Bronchial epithelial cell (primary cell): ENCODE measurements at regions not wholly inside any gene's neighbourhood (a gene's known extent, or its start where the extent isn't known, plus 50 kb on each side); places are given as distances from the start of the nearest gene placed in this dataset.

Experiments
- DNase-seq: peaks from one replicate; pipeline ENCODE4 v3.0.0-alpha.2; 2010; ENCODE audit warnings: low read depth
- FAIRE-seq: peaks from 2 replicates; lab custom pipeline; 2011; peaks lifted over from hg19 to GRCh38; lab: Jason Lieb, UNC
- H3K27me3 ChIP-seq: 2 replicates; pipeline ENCODE4 v1.5.1; 2011; ENCODE audit warnings: low read length; ENCODE audit not compliant: control insufficient read depth, insufficient read depth
- H3K36me3 ChIP-seq: 2 replicates; pipeline ENCODE4 v1.5.1; 2011; ENCODE audit warnings: low read length; ENCODE audit not compliant: control insufficient read depth, insufficient read depth
- H3K4me3 ChIP-seq: 2 replicates; pipeline ENCODE4 v1.5.1; 2011; ENCODE audit warnings: mild to moderate bottlenecking, low read depth, low read length, control low read depth
- CTCF ChIP-seq: IDR thresholded peaks from 2 replicates; pipeline ENCODE4 v1.5.1; 2011; ENCODE audit warnings: mild to moderate bottlenecking, moderate library complexity, low read length, control low read depth, inconsistent platforms; ENCODE audit not compliant: insufficient read depth, severe bottlenecking

- FAIRE-seq (no peak), DNase-seq (peak; percentile 50)
- Histone ChIP-seq H3K4me3 (no peak overlapping the region), H3K36me3 (no peaks in the 10 kb centered on the region), H3K27me3 (no peaks in the 10 kb centered on the region)
- no peak for TF ChIP-seq CTCF
Observed at GRCh38 chrX:106499473-106499872, 112.3 kb upstream of the RADX start.

GRCh38 chrX:106510713-106511403 is 100.9 kb upstream of the RADX start:
- DNase-seq (no peak), FAIRE-seq (no peak)
- Histone ChIP-seq H3K27me3 (no peaks in the 10 kb centered on the region), H3K4me3 (no peak overlapping the region), H3K36me3 (no peaks in the 10 kb centered on the region)
- TF ChIP-seq CTCF, result no peak
